ENCODE measurements at regions not wholly inside any gene's neighbourhood (a gene's known extent, or its start where the extent isn't known, plus 50 kb on each side); places are given as distances from the start of the nearest gene placed in this dataset.

DNA sequence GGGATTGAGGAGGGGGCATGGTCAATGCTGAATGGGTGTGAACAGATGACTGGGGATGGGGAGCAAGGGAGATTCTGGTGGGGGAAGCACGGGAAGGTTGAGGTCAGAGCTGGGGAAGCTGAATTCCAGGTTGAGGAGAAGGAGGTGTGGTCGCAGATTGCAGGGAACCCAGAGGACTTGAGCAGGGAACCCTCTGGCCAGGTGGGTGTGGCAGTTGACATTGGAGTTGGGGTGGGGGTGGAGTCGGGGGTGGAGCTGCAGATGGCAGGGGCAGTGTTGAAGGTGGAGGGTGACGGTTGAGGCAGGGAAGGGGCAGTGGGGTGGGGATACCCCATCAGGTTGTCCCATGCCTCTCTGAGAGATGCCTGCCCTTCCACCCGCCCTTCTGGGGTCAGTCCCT is 94.7 kb downstream of the WTIP start:
- no peak for TF ChIP-seq POLR2A (IDR thresholded peaks at IDR 0.05)
- TF ChIP-seq, protein P1, sequence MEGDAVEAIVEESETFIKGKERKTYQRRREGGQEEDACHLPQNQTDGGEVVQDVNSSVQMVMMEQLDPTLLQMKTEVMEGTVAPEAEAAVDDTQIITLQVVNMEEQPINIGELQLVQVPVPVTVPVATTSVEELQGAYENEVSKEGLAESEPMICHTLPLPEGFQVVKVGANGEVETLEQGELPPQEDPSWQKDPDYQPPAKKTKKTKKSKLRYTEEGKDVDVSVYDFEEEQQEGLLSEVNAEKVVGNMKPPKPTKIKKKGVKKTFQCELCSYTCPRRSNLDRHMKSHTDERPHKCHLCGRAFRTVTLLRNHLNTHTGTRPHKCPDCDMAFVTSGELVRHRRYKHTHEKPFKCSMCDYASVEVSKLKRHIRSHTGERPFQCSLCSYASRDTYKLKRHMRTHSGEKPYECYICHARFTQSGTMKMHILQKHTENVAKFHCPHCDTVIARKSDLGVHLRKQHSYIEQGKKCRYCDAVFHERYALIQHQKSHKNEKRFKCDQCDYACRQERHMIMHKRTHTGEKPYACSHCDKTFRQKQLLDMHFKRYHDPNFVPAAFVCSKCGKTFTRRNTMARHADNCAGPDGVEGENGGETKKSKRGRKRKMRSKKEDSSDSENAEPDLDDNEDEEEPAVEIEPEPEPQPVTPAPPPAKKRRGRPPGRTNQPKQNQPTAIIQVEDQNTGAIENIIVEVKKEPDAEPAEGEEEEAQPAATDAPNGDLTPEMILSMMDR (IDR thresholded peaks at IDR 0.05 in 8 of 11, conservative IDR thresholded peaks at IDR 0.05 in 3 of 11), result no peak
- no peak for TF ChIP-seq POLR2AphosphoS5 (IDR thresholded peaks at IDR 0.05)
